ENCODE measurements at regions not wholly inside any gene's neighbourhood (a gene's known extent, or its start where the extent isn't known, plus 50 kb on each side); places are given as distances from the start of the nearest gene placed in this dataset.
"Not testable (repeated sequence)": the region's sequence is repeated elsewhere in the genome, so short reads cannot be mapped to it uniquely, and the experiment has no call there.

- Histone ChIP-seq H3K27ac (no peak overlapping the region), H3K27me3 (no peaks in the 10 kb centered on the region), H3K4me1 (ENCODE audit: insufficient read depth) (peaks cover 3% of the 10 kb centered on the region), H3K9me3 (no peaks in the 10 kb centered on the region), H3K4me3 (no peak overlapping the region), H3K36me3 (no peaks in the 10 kb centered on the region)
- TF ChIP-seq EP300 (IDR thresholded peaks at IDR 0.05), result no peak
- TF ChIP-seq CTCF (IDR thresholded peaks at IDR 0.05), result no peak
- no peak for TF ChIP-seq POLR2A (IDR thresholded peaks at IDR 0.05)
- intact Hi-C loops (cut with DNase I), result no loop called here
- no peak for DNase-seq
- WGBS, 3 donors, result 53 to 63% (median 60%) methylated on average over 6 of the region's 6 CpGs
Measured at GRCh38 chr1:55519937-55520683, 304.9 kb upstream of the USP24 start.

DNA sequence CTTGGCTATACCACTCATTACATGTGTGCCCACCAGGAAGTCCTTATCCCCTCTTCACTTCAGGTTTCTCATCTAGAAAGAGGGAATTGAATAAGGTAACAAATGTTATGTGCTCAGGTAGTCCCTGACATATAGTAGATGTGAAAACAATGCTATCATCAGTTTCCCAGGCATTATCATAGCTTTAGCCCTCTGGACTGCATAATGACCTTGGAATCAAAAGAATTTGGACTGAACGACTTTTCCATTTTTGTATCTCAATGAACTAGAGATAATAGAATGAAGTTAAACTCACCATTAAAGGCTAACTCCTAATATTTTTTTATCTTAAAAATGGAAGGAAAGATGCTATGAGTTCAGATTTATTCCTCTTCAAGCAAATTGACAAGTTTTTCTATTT is 304.1 kb upstream of the USP24 start:
- Histone ChIP-seq H3K27ac (no peak overlapping the region), H3K27me3 (no peaks in the 10 kb centered on the region), H3K9me3 (no peaks in the 10 kb centered on the region), H3K36me3 (no peaks in the 10 kb centered on the region), H3K4me3 (no peak overlapping the region), H3K4me1 (ENCODE audit: insufficient read depth) (peaks cover 3% of the 10 kb centered on the region)
- no peak for DNase-seq
- 3 to 13% (median 6%) methylated on average over 1 of the region's 1 CpG for WGBS, 3 donors
- intact Hi-C loops (cut with DNase I), result no loop called here
- TF ChIP-seq CTCF (IDR thresholded peaks at IDR 0.05), result no peak
- TF ChIP-seq EP300 (IDR thresholded peaks at IDR 0.05), result no peak
- TF ChIP-seq POLR2A (IDR thresholded peaks at IDR 0.05), result no peak

DNA sequence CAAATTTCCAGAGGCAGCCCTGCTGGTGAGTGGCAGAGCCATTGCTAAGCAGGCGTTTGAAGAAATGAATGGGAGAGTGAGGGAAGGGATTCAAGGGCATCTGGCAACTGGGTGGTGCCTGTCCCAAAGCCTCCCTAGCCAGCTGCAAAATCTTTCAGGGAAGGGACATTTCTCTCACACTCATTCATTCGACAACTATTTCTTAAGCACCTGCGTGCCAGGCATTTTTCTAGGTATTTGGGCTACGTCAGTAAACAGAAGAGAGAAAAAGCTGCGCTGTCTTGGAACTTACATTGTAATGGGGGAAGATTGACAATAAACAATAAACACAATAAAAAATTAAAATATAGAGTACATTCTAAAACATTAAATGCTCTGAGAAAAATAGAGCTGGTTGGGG is 301.9 kb upstream of the USP24 start:
- Histone ChIP-seq H3K27ac (no peak overlapping the region), H3K4me3 (no peak overlapping the region), H3K9me3 (no peaks in the 10 kb centered on the region), H3K27me3 (no peaks in the 10 kb centered on the region), H3K36me3 (no peaks in the 10 kb centered on the region), H3K4me1 (ENCODE audit: insufficient read depth) (peaks cover 3% of the 10 kb centered on the region)
- no peak for DNase-seq
- intact Hi-C loops (cut with DNase I), result no loop called here
- no peak for TF ChIP-seq CTCF (IDR thresholded peaks at IDR 0.05)
- no peak for TF ChIP-seq EP300 (IDR thresholded peaks at IDR 0.05)
- no peak for TF ChIP-seq POLR2A (IDR thresholded peaks at IDR 0.05)
- 78 to 90% (median 89%) methylated on average over 5 of the region's 5 CpGs for WGBS, 3 donors

- H3K27ac ChIP-seq; H3K4me3 ChIP-seq; H3K4me1 ChIP-seq (ENCODE audit: insufficient read depth); H3K27me3 ChIP-seq; DNase-seq; H3K9me3 ChIP-seq; intact Hi-C loops (cut with DNase I); H3K36me3 ChIP-seq: not testable (repeated sequence)
- WGBS, 3 donors, result 21 to 43% (median 27%) methylated on average over 4 of the region's 4 CpGs
Measured at GRCh38 chr1:55514571-55514970, 299.4 kb upstream of the USP24 start.

GRCh38 chr1:55512466-55512865 is 297.3 kb upstream of the USP24 start:
- no peak for DNase-seq
- Histone ChIP-seq H3K27me3 (no peaks in the 10 kb centered on the region), H3K36me3 (no peaks in the 10 kb centered on the region), H3K9me3 (no peaks in the 10 kb centered on the region), H3K27ac (no peak overlapping the region), H3K4me3 (no peak overlapping the region), H3K4me1 (ENCODE audit: insufficient read depth) (peaks cover 2% of the 10 kb centered on the region)
- 97 to 99% (median 97%) methylated on average over 2 of the region's 2 CpGs for WGBS, 3 donors
- intact Hi-C loops (cut with DNase I), result no loop called here
- TF ChIP-seq CTCF (IDR thresholded peaks at IDR 0.05) (no peak), EP300 (IDR thresholded peaks at IDR 0.05) (no peak), POLR2A (IDR thresholded peaks at IDR 0.05) (no peak)

Measured in ovary (tissue), 7 donors.